ENCODE measurements at regions not wholly inside any gene's neighbourhood (a gene's known extent, or its start where the extent isn't known, plus 50 kb on each side); places are given as distances from the start of the nearest gene placed in this dataset.

DNA sequence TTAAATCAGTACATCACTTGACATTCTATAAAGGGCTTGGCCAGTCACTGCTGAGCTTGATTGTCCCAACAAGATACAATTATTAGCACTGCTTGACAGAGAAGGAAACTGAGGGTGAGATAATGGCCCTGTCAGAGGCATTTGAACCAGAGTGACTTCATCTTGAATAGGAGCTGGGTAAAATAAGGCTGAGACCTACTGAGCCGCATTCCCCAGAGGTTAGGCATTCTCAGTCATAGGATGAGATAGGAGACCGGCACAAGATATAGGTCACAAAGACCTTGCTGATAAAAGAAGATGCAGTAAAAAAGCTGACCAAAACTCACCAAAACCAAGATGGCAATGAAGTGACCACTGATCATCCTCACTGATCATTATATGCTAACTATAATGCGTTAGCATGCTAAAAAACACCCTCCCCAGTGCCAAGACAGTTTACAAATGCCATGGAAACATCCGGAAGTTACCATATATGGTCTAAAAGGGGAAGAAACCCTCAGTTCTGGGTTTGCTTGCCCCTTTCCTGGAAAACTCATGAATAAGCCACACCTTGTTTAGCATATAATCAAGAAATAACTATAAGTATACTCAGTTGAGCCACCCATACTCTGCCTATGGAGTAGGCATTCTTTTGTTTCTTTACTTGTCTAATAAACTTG lies 239.1 kb upstream of the SETMAR start:
- no peak for TF ChIP-seq EZH2 (IDR thresholded peaks at IDR 0.05; ENCODE audit: insufficient read depth, low read length)
- TF ChIP-seq, protein P1, sequence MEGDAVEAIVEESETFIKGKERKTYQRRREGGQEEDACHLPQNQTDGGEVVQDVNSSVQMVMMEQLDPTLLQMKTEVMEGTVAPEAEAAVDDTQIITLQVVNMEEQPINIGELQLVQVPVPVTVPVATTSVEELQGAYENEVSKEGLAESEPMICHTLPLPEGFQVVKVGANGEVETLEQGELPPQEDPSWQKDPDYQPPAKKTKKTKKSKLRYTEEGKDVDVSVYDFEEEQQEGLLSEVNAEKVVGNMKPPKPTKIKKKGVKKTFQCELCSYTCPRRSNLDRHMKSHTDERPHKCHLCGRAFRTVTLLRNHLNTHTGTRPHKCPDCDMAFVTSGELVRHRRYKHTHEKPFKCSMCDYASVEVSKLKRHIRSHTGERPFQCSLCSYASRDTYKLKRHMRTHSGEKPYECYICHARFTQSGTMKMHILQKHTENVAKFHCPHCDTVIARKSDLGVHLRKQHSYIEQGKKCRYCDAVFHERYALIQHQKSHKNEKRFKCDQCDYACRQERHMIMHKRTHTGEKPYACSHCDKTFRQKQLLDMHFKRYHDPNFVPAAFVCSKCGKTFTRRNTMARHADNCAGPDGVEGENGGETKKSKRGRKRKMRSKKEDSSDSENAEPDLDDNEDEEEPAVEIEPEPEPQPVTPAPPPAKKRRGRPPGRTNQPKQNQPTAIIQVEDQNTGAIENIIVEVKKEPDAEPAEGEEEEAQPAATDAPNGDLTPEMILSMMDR (IDR thresholded peaks at IDR 0.05; ENCODE audit: insufficient read depth, low read depth, low read length): no peak
- H3K27me3 Mint-ChIP-seq (ENCODE audit: low read depth, unreplicated experiment): no peaks in the 10 kb centered on the region
- DNase-seq (ENCODE audit: low read depth) (no peak), FAIRE-seq (no peak)
- H4K20me1 ChIP-seq (ENCODE audit: insufficient read depth, low read length): no peaks in the 10 kb centered on the region
- no peak overlapping the region for H3K27ac ChIP-seq (ENCODE audit: low read depth, low read length)
- peaks cover 13% of the 10 kb centered on the region for H3K4me1 Mint-ChIP-seq (ENCODE audit: low read depth, unreplicated experiment)
- no peak overlapping the region for H3K4me2 ChIP-seq (ENCODE audit: low read length)
- H3K9ac ChIP-seq (ENCODE audit: low read length): no peak overlapping the region
- no peaks in the 10 kb centered on the region for H3K9me3 ChIP-seq (ENCODE audit: insufficient read depth, low read depth, low read length)
- H2AFZ ChIP-seq (ENCODE audit: low read depth, low read length): no peak overlapping the region
- no peaks in the 10 kb centered on the region for H3K36me3 ChIP-seq (ENCODE audit: insufficient read depth, low read length)
- H3K4me1 ChIP-seq (ENCODE audit: insufficient read depth, low read length): no peaks in the 10 kb centered on the region
- H3K36me3 Mint-ChIP-seq (ENCODE audit: low read depth, unreplicated experiment): peaks cover 2% of the 10 kb centered on the region
- H3K79me2 ChIP-seq (ENCODE audit: insufficient read depth, low read length): no peaks in the 10 kb centered on the region
- peaks cover 4% of the 10 kb centered on the region for H3K9me3 Mint-ChIP-seq (ENCODE audit: unreplicated experiment)
- no peak overlapping the region for H3K4me3 Mint-ChIP-seq (ENCODE audit: unreplicated experiment)
- no peak overlapping the region for H3K27ac Mint-ChIP-seq (ENCODE audit: unreplicated experiment)
- H3K27me3 ChIP-seq (ENCODE audit: insufficient read depth, low read length): no peaks in the 10 kb centered on the region
- H3K4me3 ChIP-seq (ENCODE audit: insufficient read depth, low read depth, low read length): no peak overlapping the region

DNA sequence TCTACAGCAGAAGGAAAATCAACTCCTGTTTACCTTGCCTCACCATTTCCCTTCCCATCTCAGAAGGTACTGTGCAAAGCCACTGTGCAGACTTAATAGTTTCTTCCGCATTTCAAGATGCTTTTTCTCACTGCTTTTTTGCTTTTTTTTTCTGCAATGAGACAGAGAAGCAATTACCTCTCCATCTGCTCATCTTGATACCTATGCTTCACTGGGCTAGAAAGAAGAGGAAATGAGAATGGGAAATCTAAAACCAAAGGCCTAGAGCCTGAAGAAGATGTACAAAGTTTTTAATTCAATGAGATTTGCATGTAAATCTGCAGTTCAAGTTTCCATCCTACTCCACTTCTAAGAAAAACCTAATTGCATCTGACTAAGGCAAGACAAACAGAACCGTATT lies 238.1 kb upstream of the SETMAR start:
- H3K4me1 Mint-ChIP-seq (ENCODE audit: low read depth, unreplicated experiment): peaks cover 7% of the 10 kb centered on the region
- Histone ChIP-seq H3K27me3 (ENCODE audit: insufficient read depth, low read length) (no peaks in the 10 kb centered on the region), H3K4me1 (ENCODE audit: insufficient read depth, low read length) (no peaks in the 10 kb centered on the region), H3K36me3 (ENCODE audit: insufficient read depth, low read length) (no peaks in the 10 kb centered on the region), H2AFZ (ENCODE audit: low read depth, low read length) (no peak overlapping the region), H3K4me3 (ENCODE audit: insufficient read depth, low read depth, low read length) (no peak overlapping the region), H3K79me2 (ENCODE audit: insufficient read depth, low read length) (no peaks in the 10 kb centered on the region), H3K4me2 (ENCODE audit: low read length) (no peak overlapping the region), H3K9ac (ENCODE audit: low read length) (no peak overlapping the region), H4K20me1 (ENCODE audit: insufficient read depth, low read length) (no peaks in the 10 kb centered on the region), H3K27ac (ENCODE audit: low read depth, low read length) (no peak overlapping the region), H3K9me3 (ENCODE audit: insufficient read depth, low read depth, low read length) (no peaks in the 10 kb centered on the region)
- no peaks in the 10 kb centered on the region for H3K27me3 Mint-ChIP-seq (ENCODE audit: low read depth, unreplicated experiment)
- no peak overlapping the region for H3K27ac Mint-ChIP-seq (ENCODE audit: unreplicated experiment)
- DNase-seq (ENCODE audit: low read depth) (no peak), FAIRE-seq (no peak)
- TF ChIP-seq EZH2 (IDR thresholded peaks at IDR 0.05; ENCODE audit: insufficient read depth, low read length): no peak
- TF ChIP-seq, protein P1 (IDR thresholded peaks at IDR 0.05; ENCODE audit: insufficient read depth, low read depth, low read length): no peak
- peaks cover 2% of the 10 kb centered on the region for H3K36me3 Mint-ChIP-seq (ENCODE audit: low read depth, unreplicated experiment)
- H3K4me3 Mint-ChIP-seq (ENCODE audit: unreplicated experiment): no peak overlapping the region
- H3K9me3 Mint-ChIP-seq (ENCODE audit: unreplicated experiment): peaks cover 4% of the 10 kb centered on the region

DNA sequence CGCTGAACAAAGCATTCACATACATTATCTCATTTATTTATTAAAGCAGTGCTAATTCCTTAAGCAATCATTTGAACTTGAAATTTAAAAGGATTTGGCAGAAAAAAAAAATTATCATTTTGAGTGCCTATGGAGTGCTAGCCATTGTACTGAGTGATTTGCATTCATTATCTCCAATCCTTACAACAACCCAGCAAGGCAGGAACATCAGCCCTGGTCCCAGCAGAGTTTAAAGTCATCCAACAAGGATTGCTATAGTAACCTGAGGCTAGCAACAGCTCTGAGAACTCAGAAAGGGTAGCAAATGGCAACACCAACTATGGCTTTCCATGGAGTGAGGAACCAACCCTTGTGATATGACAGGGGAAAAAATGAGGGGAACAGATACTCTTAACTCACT lies 237.6 kb upstream of the SETMAR start:
- DNase-seq (ENCODE audit: low read depth): no peak
- Mint-ChIP-seq H3K9me3 (ENCODE audit: unreplicated experiment) (peaks cover 4% of the 10 kb centered on the region), H3K27ac (ENCODE audit: unreplicated experiment) (no peak overlapping the region), H3K4me3 (ENCODE audit: unreplicated experiment) (no peak overlapping the region), H3K36me3 (ENCODE audit: low read depth, unreplicated experiment) (peaks cover 2% of the 10 kb centered on the region), H3K27me3 (ENCODE audit: low read depth, unreplicated experiment) (no peaks in the 10 kb centered on the region), H3K4me1 (ENCODE audit: low read depth, unreplicated experiment) (peaks cover 4% of the 10 kb centered on the region)
- H2AFZ ChIP-seq (ENCODE audit: low read depth, low read length): no peak overlapping the region
- no peaks in the 10 kb centered on the region for H3K79me2 ChIP-seq (ENCODE audit: insufficient read depth, low read length)
- no peak overlapping the region for H3K27ac ChIP-seq (ENCODE audit: low read depth, low read length)
- H3K4me1 ChIP-seq (ENCODE audit: insufficient read depth, low read length): no peaks in the 10 kb centered on the region
- H3K27me3 ChIP-seq (ENCODE audit: insufficient read depth, low read length): no peaks in the 10 kb centered on the region
- no peak for FAIRE-seq
- H3K4me3 ChIP-seq (ENCODE audit: insufficient read depth, low read depth, low read length): no peak overlapping the region
- H3K36me3 ChIP-seq (ENCODE audit: insufficient read depth, low read length): no peaks in the 10 kb centered on the region
- H4K20me1 ChIP-seq (ENCODE audit: insufficient read depth, low read length): no peaks in the 10 kb centered on the region
- no peak overlapping the region for H3K4me2 ChIP-seq (ENCODE audit: low read length)
- no peaks in the 10 kb centered on the region for H3K9me3 ChIP-seq (ENCODE audit: insufficient read depth, low read depth, low read length)
- TF ChIP-seq, protein P1 (IDR thresholded peaks at IDR 0.05; ENCODE audit: insufficient read depth, low read depth, low read length): no peak
- TF ChIP-seq EZH2 (IDR thresholded peaks at IDR 0.05; ENCODE audit: insufficient read depth, low read length): no peak
- H3K9ac ChIP-seq (ENCODE audit: low read length): no peak overlapping the region

Measured in astrocyte (in vitro differentiated cells and primary cell).